IMR-90 (cell line): ENCODE measurements at regions not wholly inside any gene's neighbourhood (a gene's known extent, or its start where the extent isn't known, plus 50 kb on each side); places are given as distances from the start of the nearest gene placed in this dataset.

Experiments
- ATAC-seq: fragments of 200-7000 bp; cut with Tn5 transposase; 2 replicates; pipeline ENCODE4 v1.9.1; 2020; ENCODE audit warnings: low read depth, mild to moderate bottlenecking, moderate library complexity
- BruUV-seq: library from RNA; stranded (reverse); fragments of 400-500 nt; replicated peaks from 2 replicates; lab custom pipeline; 2021; lab: Mats Ljungman, UMichigan
- CTCF ChIA-PET: fragments of 300-600 bp; formaldehyde crosslinking; extraction: SDS; loops from one replicate; lab custom pipeline; 2021; ENCODE audit warnings: antibody characterized with exemption; lab: Yijun Ruan, JAX
- POLR2A ChIA-PET: fragments of 300-600 bp; sonication (Branson Sonifier 250); formaldehyde crosslinking; loops from one replicate; lab custom pipeline; 2022; ENCODE audit warnings: antibody characterized with exemption; ENCODE audit not compliant: unreplicated experiment; lab: Charles Lee
- DNase-seq: peaks from one replicate; pipeline ENCODE4 v3.0.0; 2013
- H2AFZ ChIP-seq: replicated peaks from 2 replicates; pipeline ENCODE3; 2013; ENCODE audit warnings: low read length, mild to moderate bottlenecking; ENCODE audit not compliant: poor library complexity
- H2AK5ac ChIP-seq: 2 replicates; pipeline ENCODE4 v1.6.1; 2013; ENCODE audit warnings: low read depth, low read length, inconsistent platforms
- H2AK9ac ChIP-seq: replicated peaks from 2 replicates; pipeline ENCODE3; 2013; ENCODE audit warnings: mild to moderate bottlenecking, low read depth, low read length, moderate library complexity; ENCODE audit not compliant: poor library complexity
- H2BK120ac ChIP-seq: 2 replicates; pipeline ENCODE4 v1.6.1; 2013; ENCODE audit warnings: low read depth, low read length, inconsistent platforms
- H2BK15ac ChIP-seq: 3 replicates; pipeline ENCODE4 v1.6.1; 2013; ENCODE audit warnings: low read depth, low read length, inconsistent platforms
- H2BK20ac ChIP-seq: 2 replicates; pipeline ENCODE4 v1.6.1; 2013; ENCODE audit warnings: low read depth, mild to moderate bottlenecking, inconsistent platforms, low read length, moderate library complexity
- H2BK5ac ChIP-seq: 2 replicates; pipeline ENCODE4 v1.6.1; 2013; ENCODE audit warnings: mild to moderate bottlenecking, low read depth, low read length, inconsistent platforms; ENCODE audit not compliant: poor library complexity, severe bottlenecking
- H3K14ac ChIP-seq: replicated peaks from 2 replicates; pipeline ENCODE4 v1.6.1; 2013; ENCODE audit warnings: low read depth, low read length, inconsistent platforms
- H3K18ac ChIP-seq: 2 replicates; pipeline ENCODE4 v1.6.1; 2013; ENCODE audit warnings: low read depth, low read length, control low read depth
- H3K23ac ChIP-seq: 2 replicates; pipeline ENCODE4 v1.6.1; 2013; ENCODE audit warnings: low read depth, low read length, inconsistent platforms
- H3K27ac ChIP-seq: 2 replicates; pipeline ENCODE4 v1.5.1; 2013; ENCODE audit warnings: mild to moderate bottlenecking, control low read depth, low read length; ENCODE audit not compliant: insufficient read depth
- H3K27me3 ChIP-seq: 2 replicates; pipeline ENCODE4 v1.6.1; 2013; ENCODE audit warnings: low read length; ENCODE audit not compliant: control insufficient read depth, insufficient read depth
- H3K36me3 ChIP-seq: 2 replicates; pipeline ENCODE4 v1.6.1; 2013; ENCODE audit warnings: low read length, mixed read lengths; ENCODE audit not compliant: control insufficient read depth, insufficient read depth
- H3K4ac ChIP-seq: 2 replicates; pipeline ENCODE4 v1.6.1; 2013; ENCODE audit warnings: low read depth, low read length, inconsistent platforms
- H3K4me1 ChIP-seq: 2 replicates; pipeline ENCODE4 v1.6.1; 2013; ENCODE audit warnings: low read length, mixed read lengths; ENCODE audit not compliant: control insufficient read depth, insufficient read depth
- H3K4me2 ChIP-seq: 2 replicates; pipeline ENCODE4 v1.6.1; 2013; ENCODE audit warnings: low read depth, mild to moderate bottlenecking, control low read depth, low read length, moderate library complexity
- H3K4me3 ChIP-seq: 2 replicates; pipeline ENCODE4 v1.5.1; 2013; ENCODE audit warnings: low read depth, mild to moderate bottlenecking, control low read depth, low read length, moderate library complexity; ENCODE audit not compliant: insufficient read depth
- H3K56ac ChIP-seq: 2 replicates; pipeline ENCODE4 v1.6.1; 2013; ENCODE audit warnings: low read length, inconsistent platforms; ENCODE audit not compliant: insufficient read depth; ENCODE audit errors: extremely low read depth
- H3K79me1 ChIP-seq, 2 experiments: 2 replicates each; pipeline ENCODE4 v1.6.1; 2013; ENCODE audit warnings: low read length in 2 of 2, inconsistent platforms in 1 of 2, low read depth in 1 of 2
- H3K9ac ChIP-seq: 2 replicates; pipeline ENCODE4 v1.6.1; 2013; ENCODE audit warnings: low read depth, low read length, control low read depth
- H3K9me1 ChIP-seq: 2 replicates; pipeline ENCODE4 v1.6.1; 2013; ENCODE audit warnings: low read length, inconsistent platforms; ENCODE audit not compliant: insufficient read depth
- H3K9me3 ChIP-seq: 2 replicates; pipeline ENCODE4 v1.6.1; 2013; ENCODE audit warnings: low read length; ENCODE audit not compliant: control insufficient read depth, insufficient read depth
- H4K20me1 ChIP-seq: 2 replicates; pipeline ENCODE4 v1.6.1; 2013; ENCODE audit warnings: low read length, inconsistent platforms; ENCODE audit not compliant: insufficient read depth
- H4K5ac ChIP-seq: 2 replicates; pipeline ENCODE4 v1.6.1; 2013; ENCODE audit warnings: mild to moderate bottlenecking, low read depth, low read length, control low read depth
- H4K8ac ChIP-seq, 2 experiments: 2 replicates each; pipeline ENCODE4 v1.6.1; 2013; ENCODE audit warnings: low read depth in 2 of 2, low read length in 2 of 2, control low read depth in 1 of 2, inconsistent platforms in 1 of 2
- H4K91ac ChIP-seq: 2 replicates; pipeline ENCODE4 v1.6.1; 2013; ENCODE audit warnings: low read depth, low read length, inconsistent platforms; ENCODE audit not compliant: insufficient read depth
- CEBPB ChIP-seq: IDR thresholded peaks from 2 replicates; pipeline ENCODE4 v1.6.1; 2012; ENCODE audit warnings: low read depth, low read length, improper control_type of control experiment
- RFX5 ChIP-seq: IDR thresholded peaks from 2 replicates; pipeline ENCODE4 v1.8.0; 2012; ENCODE audit warnings: low read depth, mild to moderate bottlenecking, low read length, moderate library complexity
- WGBS, 2 experiments: methylation state at CpG; one replicate each; pipeline versions ENCODE4 v1.1.5 to v1.1.7; 2013; ENCODE audit warnings: missing lambda C conversion rate in 2 of 2; ENCODE audit not compliant: insufficient read length in 1 of 2; ENCODE audit errors: extremely low coverage in 2 of 2; 5-methylcytosine and 5-hydroxymethylcytosine counted together
- dilution Hi-C: fragments of 300-500 bp; cut with HindIII; formaldehyde crosslinking; loops from one replicate; pipeline ENCODE4 v1.14.3; 2018; ENCODE audit warnings: low sequenced_read_pairs; ENCODE audit not compliant: unreplicated experiment
- in situ Hi-C: fragments of 300-500 bp; cut with MboI; formaldehyde crosslinking; loops from 3 replicates; pipeline ENCODE4 v1.14.3; 2019; ENCODE audit warnings: low sequenced_read_pairs, inconsistent platforms, mixed read lengths
- intact Hi-C: fragments of 100-400 bp; cut with micrococcal nuclease; formaldehyde crosslinking; loops from 2 replicates; pipeline ENCODE4 v1.10.0; 2022

DNA sequence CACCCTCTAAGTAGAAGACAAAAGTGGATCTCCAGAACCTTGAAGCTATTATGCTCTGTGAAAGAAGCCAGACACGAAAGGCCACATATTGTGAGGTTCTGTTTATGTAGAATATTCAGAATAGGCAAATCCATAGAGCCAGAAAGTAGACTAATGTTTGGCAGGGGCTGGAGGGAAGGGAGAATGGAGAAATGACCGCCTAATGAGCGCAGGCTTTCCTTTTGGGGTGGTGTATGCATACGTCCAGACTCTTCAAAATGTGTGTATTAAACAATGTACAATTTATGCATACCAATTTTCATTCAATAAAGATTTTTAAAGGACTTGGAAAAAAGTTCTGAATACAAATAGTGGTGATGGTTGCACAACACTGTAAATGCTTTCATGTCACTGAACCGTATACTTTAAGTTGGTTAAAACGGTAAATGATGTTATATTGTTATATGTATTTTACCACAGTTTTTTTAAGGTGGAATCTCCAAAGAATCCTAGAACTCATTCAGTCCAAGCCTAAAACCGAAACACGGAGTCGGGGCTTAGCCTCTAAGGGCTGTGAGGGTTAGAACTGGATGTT lies 397.4 kb downstream of the SOX9 start:
- DNase-seq: no peak
- H3K79me1 ChIP-seq: peaks cover 22 to 61% of the 10 kb centered on the region in 2 experiments
- H3K9me3 ChIP-seq: no peaks in the 10 kb centered on the region
- H3K9me1 ChIP-seq: peaks cover 18% of the 10 kb centered on the region
- no peak overlapping the region for H3K18ac ChIP-seq
- no peak overlapping the region for H2AK5ac ChIP-seq
- H2AFZ ChIP-seq: no peak overlapping the region
- H4K20me1 ChIP-seq: no peaks in the 10 kb centered on the region; the same call in 1 of the 2 replicates
- H3K56ac ChIP-seq: no peak overlapping the region
- H3K14ac ChIP-seq: no peak overlapping the region
- no peak overlapping the region for H2BK120ac ChIP-seq
- H2BK20ac ChIP-seq: no peak overlapping the region
- ATAC-seq: no peak
- 0 out of 4 replicates have a peak overlapping the region, but pooled peaks of 1 of the 2 experiments have one; percentile 37 for H4K8ac ChIP-seq
- intact Hi-C loops: no loop called here
- peak; percentile 43; the same call in 1 of the 2 replicates for TF ChIP-seq CEBPB
- no peak for TF ChIP-seq RFX5
- H3K9ac ChIP-seq: no peak overlapping the region
- CTCF ChIA-PET: no interaction called here
- H3K36me3 ChIP-seq: no peaks in the 10 kb centered on the region
- no CpG with 5 or more reads among the region's 9 CpGs for WGBS, 2 experiments
- dilution Hi-C loops: no loop called here
- no peak overlapping the region for H4K91ac ChIP-seq
- H2AK9ac ChIP-seq: no peak overlapping the region
- no peak overlapping the region for H2BK15ac ChIP-seq
- in situ Hi-C loops: no loop called here
- no peaks in the 10 kb centered on the region for H3K27me3 ChIP-seq
- H2BK5ac ChIP-seq: no peak overlapping the region
- POLR2A ChIA-PET: no interaction called here
- H3K4ac ChIP-seq: no peak overlapping the region
- H3K4me3 ChIP-seq: no peak overlapping the region
- H3K27ac ChIP-seq: no peak overlapping the region
- BruUV-seq: no TSS peak
- H3K23ac ChIP-seq: no peak overlapping the region
- H3K4me1 ChIP-seq: peaks cover 15% of the 10 kb centered on the region
- H3K4me2 ChIP-seq: no peak overlapping the region
- no peak overlapping the region for H4K5ac ChIP-seq
